ENCODE measurements at regions not wholly inside any gene's neighbourhood (a gene's known extent, or its start where the extent isn't known, plus 50 kb on each side); places are given as distances from the start of the nearest gene placed in this dataset.
"Not testable (repeated sequence)": the region's sequence is repeated elsewhere in the genome, so short reads cannot be mapped to it uniquely, and the experiment has no call there.

GRCh38 chrX:113391875-113392274, 551.2 kb upstream of the AMOT start:
- Mint-ChIP-seq H3K27ac (ENCODE audit: unreplicated experiment) (no peak overlapping the region), H3K36me3 (ENCODE audit: low read depth) (no peaks in the 10 kb centered on the region), H3K4me3 (no peak overlapping the region), H3K27me3 (ENCODE audit: low read depth) (no peaks in the 10 kb centered on the region), H3K4me1 (no peaks in the 10 kb centered on the region), H3K9me3 (peaks cover 15% of the 10 kb centered on the region)
- no peak for TF ChIP-seq CTCF (conservative IDR thresholded peaks at IDR 0.05)
- DNase-seq (ENCODE audit: low read depth, low spot score): no peak

- no peak for TF ChIP-seq CTCF (conservative IDR thresholded peaks at IDR 0.05)
- Mint-ChIP-seq H3K9me3 (peaks cover 19% of the 10 kb centered on the region), H3K4me1 (no peaks in the 10 kb centered on the region), H3K4me3 (no peak overlapping the region), H3K27me3 (ENCODE audit: low read depth) (no peaks in the 10 kb centered on the region), H3K27ac (ENCODE audit: unreplicated experiment) (no peak overlapping the region), H3K36me3 (ENCODE audit: low read depth) (no peaks in the 10 kb centered on the region)
- no peak for DNase-seq (ENCODE audit: low read depth, low spot score)
Observed at GRCh38 chrX:113390531-113390930, 549.9 kb upstream of the AMOT start.

GRCh38 chrX:113389846-113390245, 549.2 kb upstream of the AMOT start:
- no peaks in the 10 kb centered on the region for H3K27me3 Mint-ChIP-seq (ENCODE audit: low read depth)
- DNase-seq (ENCODE audit: low read depth, low spot score): no peak
- no peaks in the 10 kb centered on the region for H3K4me1 Mint-ChIP-seq
- no peak for TF ChIP-seq CTCF (conservative IDR thresholded peaks at IDR 0.05)
- H3K27ac Mint-ChIP-seq (ENCODE audit: unreplicated experiment): no peak overlapping the region
- no peaks in the 10 kb centered on the region for H3K36me3 Mint-ChIP-seq (ENCODE audit: low read depth)
- peaks cover 19% of the 10 kb centered on the region for H3K9me3 Mint-ChIP-seq
- no peak overlapping the region for H3K4me3 Mint-ChIP-seq

GRCh38 chrX:113384628-113385027, 544.0 kb upstream of the AMOT start:
- no peaks in the 10 kb centered on the region for H3K4me1 Mint-ChIP-seq

GRCh38 chrX:113373421-113373820, 532.8 kb upstream of the AMOT start:
- not testable (repeated sequence) for H3K9me3 Mint-ChIP-seq; H3K36me3 Mint-ChIP-seq (ENCODE audit: low read depth); H3K27ac Mint-ChIP-seq (ENCODE audit: unreplicated experiment); H3K4me3 Mint-ChIP-seq; H3K27me3 Mint-ChIP-seq (ENCODE audit: low read depth); DNase-seq (ENCODE audit: low read depth, low spot score)
- peaks cover 13% of the 10 kb centered on the region for H3K4me1 Mint-ChIP-seq

More at GRCh38 chrX:113384628-113385027, 544.0 kb upstream of the AMOT start:
- no peak for TF ChIP-seq CTCF (conservative IDR thresholded peaks at IDR 0.05)
- H3K27me3 Mint-ChIP-seq (ENCODE audit: low read depth): no peaks in the 10 kb centered on the region
- no peak overlapping the region for H3K27ac Mint-ChIP-seq (ENCODE audit: unreplicated experiment)
- no peak for DNase-seq (ENCODE audit: low read depth, low spot score)
- H3K9me3 Mint-ChIP-seq: peaks cover 26% of the 10 kb centered on the region
- no peak overlapping the region for H3K4me3 Mint-ChIP-seq
- no peaks in the 10 kb centered on the region for H3K36me3 Mint-ChIP-seq (ENCODE audit: low read depth)

- H3K4me1 Mint-ChIP-seq: peaks cover 13% of the 10 kb centered on the region
Observed at GRCh38 chrX:113370006-113370405, 529.4 kb upstream of the AMOT start.

More at GRCh38 chrX:113370006-113370405, 529.4 kb upstream of the AMOT start:
- TF ChIP-seq CTCF (conservative IDR thresholded peaks at IDR 0.05): no peak
- DNase-seq (ENCODE audit: low read depth, low spot score): no peak
- Mint-ChIP-seq H3K9me3 (no peaks in the 10 kb centered on the region), H3K27me3 (ENCODE audit: low read depth) (no peaks in the 10 kb centered on the region), H3K27ac (ENCODE audit: unreplicated experiment) (no peak overlapping the region), H3K36me3 (ENCODE audit: low read depth) (no peaks in the 10 kb centered on the region), H3K4me3 (no peak overlapping the region)

All from neural crest cell (in vitro differentiated cells).